SK-N-DZ (cell line): ENCODE measurements at regions not wholly inside any gene's neighbourhood (a gene's known extent, or its start where the extent isn't known, plus 50 kb on each side); places are given as distances from the start of the nearest gene placed in this dataset.

Source experiments
- DNase-seq: peaks from one replicate; pipeline ENCODE4 v3.0.0-alpha.2; 2015; ENCODE audit warnings: low spot score

DNA sequence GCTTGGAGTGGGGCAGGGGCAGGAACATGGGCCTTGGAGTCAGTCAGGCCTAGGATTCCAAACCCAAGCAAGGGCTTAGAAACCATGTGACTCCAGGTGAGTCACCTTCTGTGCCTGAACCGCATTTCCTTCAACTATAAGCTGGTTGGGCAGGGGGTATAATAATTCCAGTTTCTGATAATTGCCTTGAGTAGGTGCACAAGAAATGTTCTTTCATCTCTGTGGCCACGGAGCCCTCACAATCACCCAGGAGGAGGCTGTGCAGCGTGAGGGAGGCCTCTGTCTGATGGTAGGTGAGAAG lies 112.1 kb upstream of the HAAO start:
- no peak for DNase-seq

DNA sequence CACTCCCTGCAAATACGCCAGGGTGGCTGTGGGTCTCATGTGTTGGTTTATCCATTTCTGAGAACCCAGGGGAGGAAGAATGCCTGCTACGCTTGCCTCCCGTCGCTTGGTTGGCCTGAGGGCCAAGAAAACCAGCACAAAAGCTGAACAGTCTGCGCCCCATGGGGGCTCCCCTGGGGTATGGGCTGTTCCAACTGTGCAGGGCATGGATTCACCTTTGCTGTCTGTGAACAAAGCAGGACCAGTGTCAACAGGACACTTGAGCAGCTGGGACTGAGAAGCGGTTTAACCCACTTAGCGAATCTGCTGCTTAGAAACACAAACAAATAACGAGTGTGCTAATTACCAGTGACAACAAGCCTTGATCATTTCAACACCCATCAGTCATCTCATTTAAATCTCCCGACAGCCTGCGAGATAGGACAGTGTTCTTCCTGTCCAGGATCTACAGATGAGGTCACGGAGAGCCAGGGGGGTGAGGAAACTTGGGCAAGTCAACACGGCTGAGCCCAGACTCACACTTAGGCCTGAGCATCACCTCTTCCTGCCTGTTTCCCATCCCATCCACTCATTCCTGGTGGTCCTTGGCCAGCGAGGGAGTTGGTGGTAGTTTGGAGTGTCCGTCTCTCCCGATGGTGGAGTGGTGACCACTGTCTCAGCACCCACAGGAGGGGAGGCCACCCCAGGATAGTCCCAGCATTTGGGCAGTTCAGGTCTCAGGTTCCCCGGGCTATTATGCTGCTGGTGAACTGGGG lies 111.6 kb upstream of the HAAO start:
- DNase-seq: peak; percentile 44

DNA sequence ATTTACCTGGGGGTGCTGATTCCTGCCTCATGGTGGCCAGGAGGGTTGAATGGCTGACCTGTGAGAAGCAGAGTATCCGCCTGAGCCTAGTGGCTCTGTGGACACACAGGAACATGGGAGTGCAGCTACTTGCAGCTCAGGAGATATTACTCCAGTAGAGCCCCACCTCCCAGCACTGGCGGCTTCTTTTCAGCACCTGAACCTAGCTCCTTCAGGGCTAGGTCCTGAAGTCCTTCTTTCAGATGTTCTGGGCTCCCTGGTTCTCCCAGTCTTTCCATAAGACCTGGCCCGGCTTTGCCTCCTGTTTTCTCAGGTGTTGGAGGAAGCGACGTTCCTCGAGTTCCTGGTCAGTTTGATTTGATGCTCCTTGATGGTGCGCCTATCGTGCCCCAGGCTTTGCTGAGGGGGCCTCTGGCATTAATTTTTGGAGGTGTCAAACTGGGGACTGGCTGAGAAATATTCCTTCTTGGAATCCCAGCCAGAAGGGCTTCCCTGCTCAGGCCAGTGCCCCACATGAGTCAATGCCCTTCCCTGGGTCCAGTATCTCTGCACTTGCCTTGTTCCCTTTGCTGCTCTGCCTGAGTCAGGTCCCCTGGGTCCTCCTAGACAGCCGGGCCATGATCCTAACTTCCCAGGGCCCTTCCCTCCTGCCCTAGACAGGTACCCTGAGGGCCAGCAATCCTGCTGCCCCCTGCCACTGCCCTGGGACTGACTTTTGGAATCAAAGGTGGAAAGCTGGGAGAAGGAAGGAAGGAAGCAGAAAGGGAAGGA lies 110.7 kb upstream of the HAAO start:
- no peak for DNase-seq

DNA sequence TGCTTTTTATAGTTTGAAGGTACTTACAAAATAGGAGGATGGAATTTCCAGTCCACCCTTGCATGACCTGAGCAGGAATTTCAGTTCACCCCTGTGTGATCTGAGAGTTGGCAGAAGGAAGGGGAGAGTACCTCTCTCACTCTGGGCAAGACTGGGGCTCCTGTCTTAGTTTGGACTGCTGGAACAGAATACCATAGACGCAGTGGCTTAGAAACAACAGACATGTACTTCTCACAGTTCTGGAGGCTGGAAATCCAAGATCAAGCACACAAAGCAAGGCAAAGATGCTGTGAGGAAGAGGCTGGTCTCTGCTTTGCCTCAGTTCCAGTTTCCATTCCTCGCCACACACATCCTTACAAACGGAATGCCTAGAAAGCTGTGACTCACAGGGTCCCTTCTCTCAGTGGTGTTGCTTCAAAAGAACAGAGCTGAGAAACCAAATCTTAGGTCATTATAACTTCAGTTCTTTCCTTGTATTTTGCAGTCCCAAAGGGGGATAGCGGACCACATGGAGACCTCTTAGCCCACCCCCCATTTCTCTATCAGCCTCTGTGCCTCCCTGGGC lies 108.8 kb upstream of the HAAO start:
- no peak for DNase-seq

DNA sequence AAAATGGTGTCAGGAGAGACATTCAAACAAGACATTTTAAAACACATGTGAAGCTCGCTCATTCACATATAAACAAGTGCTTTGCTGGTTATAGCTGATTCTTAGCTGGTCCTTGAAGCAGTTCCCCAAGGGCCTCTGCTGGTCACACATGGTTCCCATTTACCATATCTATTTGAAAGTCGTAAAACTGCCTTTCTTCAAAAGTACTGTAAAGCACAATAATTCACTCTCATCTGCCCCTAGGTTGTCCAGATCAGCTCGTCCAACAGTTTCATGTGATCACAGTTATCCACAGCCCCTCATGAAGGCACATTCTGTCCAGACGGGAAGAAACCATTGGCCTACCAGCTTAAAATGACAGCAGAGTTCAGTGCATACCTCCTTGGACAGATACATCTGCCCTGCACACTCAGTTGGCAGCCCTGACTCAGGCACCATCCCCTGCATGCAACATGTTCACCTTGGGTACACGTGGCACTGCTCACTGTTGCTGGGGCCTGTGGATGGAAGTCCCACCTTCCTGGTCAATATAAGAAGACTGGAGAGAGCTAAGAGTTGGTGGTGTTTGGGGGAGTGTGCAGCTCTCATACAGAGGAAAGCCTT lies 108.0 kb upstream of the HAAO start:
- no peak for DNase-seq

DNA sequence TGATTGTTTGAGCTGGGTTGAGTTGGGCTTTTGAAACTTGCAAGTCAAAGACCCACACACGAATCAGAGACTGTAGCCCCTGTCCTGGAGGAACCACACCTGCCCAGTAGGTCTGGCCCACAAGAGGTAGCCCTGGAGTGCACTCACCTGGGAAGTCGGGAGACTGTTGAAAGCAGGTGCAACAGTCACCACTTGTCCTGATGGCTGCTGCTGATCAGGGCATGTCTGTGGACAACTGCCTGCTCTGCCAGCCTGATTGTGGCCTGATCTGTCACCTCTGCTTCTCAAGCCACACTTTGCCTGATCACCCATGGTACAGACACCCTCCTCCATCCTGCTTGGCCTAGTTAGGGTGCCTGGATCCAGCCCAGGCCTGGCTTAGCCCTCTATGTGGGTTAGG lies 105.0 kb upstream of the HAAO start:
- DNase-seq: no peak

DNA sequence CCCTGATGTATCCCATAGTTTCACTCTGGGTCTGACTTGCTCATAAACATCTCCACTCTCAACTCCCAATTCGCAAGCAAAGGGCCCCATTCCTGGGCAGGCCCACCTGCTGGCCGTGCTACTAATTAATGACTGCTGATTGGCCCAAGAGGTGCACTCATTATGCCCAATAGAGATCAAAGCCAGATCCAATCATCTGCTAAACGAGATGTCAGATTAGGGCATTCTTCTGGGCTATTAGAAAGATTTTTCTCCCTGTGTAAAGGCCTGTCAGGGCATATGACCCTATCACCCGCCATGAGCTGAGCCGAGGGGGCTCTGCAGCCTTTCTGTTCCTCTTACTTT lies 103.4 kb upstream of the HAAO start:
- DNase-seq: no peak

DNA sequence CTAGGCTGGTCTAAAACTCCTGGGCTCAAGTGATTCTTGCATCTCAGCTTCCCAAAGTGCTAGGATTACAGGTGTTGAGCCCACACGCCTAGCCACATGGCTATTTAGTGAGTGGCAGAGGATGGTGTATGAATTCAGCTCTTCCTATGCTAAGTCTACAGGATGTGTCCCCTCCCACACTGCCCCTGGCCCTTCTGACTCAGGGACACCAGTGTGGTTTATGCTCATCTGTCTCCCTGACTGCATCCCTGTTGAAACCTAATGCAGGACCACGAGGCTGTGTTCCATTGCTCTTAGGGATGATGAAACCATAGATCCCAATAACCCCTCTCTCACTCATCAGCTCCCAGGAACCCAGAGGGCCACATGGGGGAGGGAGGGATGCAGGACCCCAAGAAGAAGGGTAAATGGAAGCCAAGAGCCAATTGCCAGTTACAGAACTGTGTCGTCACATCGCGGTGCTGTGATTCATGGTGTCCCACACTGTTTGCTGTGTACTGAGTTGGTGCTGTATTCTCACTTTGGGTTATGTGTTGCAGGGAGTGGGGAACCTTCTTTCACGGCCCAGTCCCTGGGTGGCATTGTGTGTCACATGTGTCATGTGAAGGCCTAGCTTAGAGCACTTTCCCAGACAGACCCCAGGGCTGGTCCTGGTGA lies 102.9 kb upstream of the HAAO start:
- no peak for DNase-seq

DNA sequence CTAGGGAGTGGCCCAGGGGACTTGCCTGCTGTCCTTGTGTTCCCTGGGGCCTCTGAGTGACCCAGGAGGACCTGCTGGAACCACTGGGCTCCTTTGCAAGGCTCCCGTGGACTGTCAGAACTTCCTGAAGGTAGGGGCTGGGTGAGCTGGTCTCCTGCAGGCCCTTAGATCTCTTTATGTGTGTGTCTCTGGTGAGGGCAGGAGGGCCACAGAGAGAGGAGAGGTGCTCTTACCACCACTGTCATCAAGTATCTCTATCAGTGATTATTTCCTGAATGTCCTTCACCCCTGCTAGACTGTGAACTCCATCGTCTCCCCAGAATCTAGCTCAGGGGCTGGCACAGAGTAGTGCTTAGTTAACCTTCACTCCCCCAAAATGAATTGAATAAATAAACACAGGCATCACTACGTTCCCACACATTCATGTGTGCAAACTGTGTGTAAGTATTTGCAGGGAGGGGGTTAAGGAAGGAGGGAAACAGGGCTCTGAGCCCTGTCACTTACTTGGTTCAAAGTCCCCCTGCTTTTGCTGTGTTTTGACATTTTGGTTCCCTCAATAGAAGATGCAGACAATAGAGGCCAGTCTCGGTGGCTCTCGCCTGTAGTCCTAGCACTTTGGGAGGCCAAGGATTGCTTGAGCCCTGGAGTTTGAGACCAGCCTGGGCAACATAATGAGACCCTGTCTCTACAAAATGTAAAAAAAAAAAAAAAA lies 100.8 kb upstream of the HAAO start:
- no peak for DNase-seq

DNA sequence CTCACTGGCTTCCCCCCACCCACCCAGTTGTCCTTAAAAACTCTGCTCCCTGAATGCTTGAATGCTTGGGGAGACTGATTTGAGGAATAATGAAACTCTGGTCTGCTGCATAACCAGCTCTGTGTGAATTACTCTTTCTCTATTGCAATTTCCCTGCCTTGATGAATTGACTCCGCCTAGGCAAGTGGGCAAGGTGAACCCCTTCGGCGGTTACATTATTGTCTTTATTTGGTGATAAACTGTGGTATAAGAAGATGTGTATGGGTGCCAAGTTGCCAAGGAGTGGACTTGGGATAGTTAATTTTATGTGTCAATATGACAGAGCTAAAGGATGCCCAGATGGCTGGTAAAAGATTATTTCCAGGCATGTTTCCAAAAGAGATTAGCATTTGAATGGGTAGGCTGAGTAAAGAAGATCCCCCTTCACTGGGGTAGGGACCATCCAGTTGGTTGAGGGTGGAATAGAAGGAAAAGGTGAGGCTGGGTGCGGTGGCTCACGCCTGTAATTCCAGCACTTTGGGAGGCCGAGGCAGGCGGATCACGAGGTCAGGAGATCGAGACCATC lies 98.5 kb upstream of the HAAO start:
- DNase-seq: no peak

DNA sequence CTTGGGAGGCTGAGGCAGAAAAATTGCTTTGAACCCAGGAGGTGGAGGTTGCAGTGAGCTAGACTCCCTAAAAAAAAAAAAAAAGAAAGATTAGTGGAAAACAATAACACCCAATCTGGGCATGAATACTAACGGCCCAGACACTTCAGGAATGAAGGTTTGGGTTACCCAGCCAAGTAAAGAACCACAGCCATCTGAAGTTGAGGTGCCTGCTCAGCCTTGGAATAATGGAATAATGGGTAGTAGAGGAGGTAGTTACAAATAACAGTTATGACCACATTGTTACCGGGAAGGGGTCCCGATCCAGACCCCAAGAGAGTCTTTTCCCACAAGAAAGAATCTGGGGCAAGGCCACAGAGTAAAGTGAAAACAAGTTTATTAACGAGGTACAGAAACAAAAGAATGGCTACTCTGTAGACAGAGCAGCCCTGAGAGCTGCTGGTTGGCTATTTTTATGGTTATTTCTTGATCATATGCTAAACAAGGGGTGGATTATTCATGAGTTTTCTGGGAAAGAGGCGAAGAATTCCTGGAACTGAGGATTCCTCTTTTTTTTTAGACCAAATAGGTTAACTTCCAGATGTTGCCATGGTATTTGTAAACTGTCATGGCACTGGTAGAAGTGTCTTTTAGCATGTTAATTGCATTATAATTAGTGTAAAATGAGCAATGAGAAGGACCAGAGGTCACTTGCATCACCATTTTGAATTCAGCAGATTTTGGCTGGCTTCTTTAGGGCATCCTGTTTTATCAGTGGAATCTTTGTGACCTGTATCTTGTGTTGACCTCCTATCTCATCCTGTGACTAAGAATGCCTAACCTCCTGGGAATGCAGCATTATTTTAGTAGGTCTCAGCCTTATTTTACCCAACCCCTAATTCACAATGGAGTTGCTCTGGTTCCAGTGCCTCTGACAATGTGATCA lies 96.2 kb upstream of the HAAO start:
- DNase-seq: no peak

DNA sequence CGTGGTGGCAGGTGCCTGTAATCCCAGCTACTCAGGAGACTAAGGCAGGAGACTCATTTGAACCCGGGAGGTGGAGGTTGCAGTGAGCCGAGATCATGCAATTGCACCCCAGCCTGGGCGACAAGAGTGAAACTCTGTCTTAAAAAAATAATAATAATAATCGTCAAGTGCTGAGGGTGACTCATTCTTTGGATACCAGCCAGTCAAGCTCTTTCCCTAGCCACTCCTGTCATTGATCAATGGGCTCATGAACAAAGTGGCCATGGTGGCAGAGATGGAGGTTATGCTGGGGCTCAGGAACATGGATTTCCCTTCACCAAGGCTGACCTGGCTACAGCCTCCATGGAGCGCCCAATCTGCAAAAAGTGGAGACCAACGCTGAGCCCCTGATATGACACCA lies 94.5 kb upstream of the HAAO start:
- no peak for DNase-seq

DNA sequence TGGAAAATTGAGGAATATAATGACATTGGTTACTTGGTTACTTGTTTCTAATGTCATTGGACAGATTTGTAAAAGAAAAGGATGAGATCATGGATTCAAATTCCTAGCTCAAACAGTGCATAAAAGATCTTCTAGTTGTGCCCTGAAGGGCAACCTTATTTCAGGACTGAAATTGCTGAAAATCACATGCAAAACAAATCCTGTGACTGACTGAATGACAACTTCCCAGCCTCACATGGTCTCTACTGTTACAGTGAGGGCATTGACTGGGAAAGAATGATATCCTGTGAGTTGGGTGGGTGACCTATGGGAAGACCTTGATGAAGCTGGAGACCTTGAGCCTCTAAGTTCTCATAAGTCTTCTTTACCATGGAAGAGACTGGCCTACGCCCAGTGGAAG lies 90.4 kb upstream of the HAAO start:
- no peak for DNase-seq

DNA sequence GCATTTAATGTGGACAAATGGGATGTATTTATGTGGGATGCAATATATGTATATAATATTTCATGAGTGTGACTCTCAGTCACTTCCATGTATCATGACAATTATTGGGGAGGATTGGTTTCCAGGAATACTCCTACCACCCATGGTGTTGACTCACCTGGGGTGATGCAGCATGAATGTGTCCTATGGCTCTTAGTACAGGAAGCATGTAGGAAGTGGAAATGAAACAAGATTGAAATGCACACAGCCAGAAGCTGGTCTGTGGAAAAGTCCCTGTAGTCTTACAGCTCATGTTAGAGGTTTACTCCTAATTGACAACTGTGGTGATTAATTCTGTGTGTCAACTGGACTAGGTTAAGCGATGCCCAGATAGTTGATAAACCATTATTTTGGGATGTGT lies 89.3 kb upstream of the HAAO start:
- no peak for DNase-seq

DNA sequence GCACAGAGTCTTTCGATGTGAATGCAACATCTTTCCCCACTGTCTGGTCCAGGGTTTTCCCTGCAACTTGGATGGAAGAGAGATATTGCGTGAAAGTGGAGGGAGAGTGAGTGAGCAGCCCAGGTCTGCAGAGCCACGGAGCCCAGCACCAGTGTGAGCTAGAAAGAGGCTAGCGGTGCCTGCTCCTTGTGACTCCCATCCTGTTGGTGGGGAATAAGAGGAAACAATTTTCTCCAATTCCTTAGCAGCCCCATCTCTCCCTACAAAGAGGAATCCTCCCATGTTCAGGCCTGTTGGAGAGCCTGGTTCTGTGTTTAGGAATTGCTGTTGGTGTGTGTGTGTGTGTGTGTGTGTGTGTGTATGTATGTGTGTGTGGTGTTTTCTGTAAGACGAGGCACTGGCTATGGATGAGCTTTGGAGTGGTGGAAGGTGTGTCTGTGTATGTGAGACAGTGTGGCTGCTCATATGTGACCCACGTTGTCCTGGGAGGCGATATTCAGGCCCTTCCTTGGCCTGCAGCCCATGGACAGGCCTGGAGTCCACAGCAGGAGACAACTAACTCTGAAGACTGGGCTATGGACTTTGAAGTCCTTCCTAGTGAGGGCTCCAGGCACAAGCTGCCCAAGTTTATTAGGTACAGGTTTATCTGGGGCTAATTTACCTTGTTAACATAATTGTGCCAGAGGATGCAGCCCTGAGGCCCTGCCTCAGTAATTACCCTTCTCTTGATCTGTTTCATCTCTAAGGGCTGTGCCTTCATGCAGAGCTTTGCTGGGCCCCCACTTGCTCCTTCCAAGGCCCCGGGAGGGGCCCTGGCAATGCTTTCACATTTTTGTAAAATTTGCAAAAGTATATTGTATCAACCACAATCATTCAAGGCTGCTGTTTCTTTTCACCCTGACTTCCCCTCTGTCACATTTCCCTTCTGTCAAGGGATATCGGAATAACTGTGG lies 88.6 kb upstream of the HAAO start:
- no peak for DNase-seq

DNA sequence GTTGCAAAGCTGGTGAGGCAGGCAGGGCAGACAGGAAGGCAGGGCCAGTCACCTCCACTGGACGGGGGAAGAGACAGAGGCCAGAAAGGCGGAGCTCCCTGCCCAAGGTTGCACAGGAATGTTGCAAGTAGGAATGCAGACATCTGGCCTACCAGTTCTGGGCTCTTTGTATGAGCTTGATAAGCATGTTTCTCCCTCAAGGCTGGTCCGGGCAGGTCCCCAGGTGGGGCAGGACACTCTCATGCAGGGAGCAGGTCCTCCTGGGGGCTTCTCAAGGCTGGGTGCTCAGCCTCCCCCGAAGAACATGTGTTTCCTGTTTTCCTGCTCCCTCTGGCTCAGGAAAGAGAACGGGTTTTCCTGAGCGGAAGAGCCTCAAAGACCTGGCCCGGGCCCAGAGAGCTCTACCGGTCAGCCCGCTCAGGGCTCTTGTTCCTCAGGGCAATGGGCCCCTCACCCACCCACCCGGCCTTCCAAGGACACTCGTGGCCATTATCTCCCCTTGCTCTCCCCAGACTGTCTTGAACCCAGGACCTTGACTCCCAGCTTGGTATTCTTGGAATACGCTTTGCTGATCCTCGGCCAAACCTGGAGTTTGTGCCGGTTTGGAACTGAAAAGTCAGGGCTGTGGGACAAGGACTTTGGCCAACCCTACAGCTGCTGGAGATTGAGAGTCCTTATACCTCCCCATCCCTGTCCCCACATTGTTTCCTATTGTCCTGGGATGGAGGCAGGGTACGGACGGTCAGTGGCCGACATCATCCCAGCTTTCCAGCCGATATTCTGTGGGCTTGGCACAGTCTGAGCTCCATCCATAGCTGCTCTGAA lies 87.7 kb upstream of the HAAO start:
- DNase-seq: no peak

DNA sequence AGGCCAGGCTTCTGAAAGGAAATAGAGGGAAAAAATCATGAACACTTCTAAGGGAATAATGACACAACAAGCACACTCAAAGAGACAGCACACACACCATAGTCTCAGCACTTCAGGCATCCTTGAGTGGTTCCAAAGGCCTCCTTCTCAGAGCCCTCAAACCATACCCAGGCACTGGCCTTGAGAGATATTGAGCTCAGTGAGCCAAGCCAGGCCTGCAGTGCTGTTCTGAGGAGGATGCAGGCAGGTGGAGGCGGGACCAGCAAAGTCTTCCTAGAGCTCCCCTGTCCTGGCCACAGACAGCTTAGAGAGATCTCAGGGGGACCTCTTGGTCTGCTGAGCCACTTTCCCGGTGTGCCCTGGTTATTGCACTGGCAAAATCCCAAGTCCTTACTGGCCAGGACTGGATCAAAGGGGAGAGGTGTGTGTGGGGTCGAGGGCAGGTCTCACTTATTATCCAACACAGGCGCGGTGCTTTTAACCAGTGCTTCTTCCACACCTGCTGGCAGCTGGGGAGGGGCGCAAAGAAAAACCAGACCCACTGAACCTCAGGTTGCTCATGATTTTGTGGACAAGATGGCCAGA lies 86.8 kb upstream of the HAAO start:
- DNase-seq: no peak

DNA sequence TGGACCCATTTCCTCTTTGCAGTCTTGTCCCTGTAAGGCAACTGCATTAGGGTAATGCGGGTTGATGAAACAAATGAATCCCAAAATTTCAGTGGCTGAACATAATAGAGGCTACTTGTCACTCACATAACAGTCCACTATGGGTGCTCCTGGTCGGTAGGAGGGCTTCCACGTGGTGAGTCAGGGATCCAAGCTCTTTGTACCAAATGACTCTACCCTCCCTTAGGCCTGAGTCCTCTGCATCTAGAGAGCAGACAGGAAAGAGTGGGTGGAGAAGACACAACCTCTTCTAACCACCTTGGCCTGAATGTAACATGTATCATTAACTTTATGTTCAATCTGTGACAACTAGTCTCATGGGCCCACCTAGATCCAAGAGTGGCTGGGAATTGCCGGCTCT lies 86.2 kb upstream of the HAAO start:
- no peak for DNase-seq
